GM18505 (cell line): ENCODE measurements at regions not wholly inside any gene's neighbourhood (a gene's known extent, or its start where the extent isn't known, plus 50 kb on each side); places are given as distances from the start of the nearest gene placed in this dataset.
"Not testable (repeated sequence)": the region's sequence is repeated elsewhere in the genome, so short reads cannot be mapped to it uniquely, and the experiment has no call there.

Source experiments
- ATAC-seq: cut with Tn5 transposase; IDR thresholded peaks from one replicate; pipeline ENCODE4 v1.9.1; 2021; ENCODE audit not compliant: unreplicated experiment
- POLR2A ChIP-seq: IDR thresholded peaks from 4 replicates; pipeline ENCODE4 v1.6.1; 2011; ENCODE audit warnings: borderline replicate concordance; ENCODE audit not compliant: insufficient read depth, insufficient read length; ENCODE audit errors: extremely low read depth

- no peak for TF ChIP-seq POLR2A
- no peak for ATAC-seq
These were observed 967.2 kb downstream of the RPA4 start for GRCh38 chrX:97850911-97851310.

DNA sequence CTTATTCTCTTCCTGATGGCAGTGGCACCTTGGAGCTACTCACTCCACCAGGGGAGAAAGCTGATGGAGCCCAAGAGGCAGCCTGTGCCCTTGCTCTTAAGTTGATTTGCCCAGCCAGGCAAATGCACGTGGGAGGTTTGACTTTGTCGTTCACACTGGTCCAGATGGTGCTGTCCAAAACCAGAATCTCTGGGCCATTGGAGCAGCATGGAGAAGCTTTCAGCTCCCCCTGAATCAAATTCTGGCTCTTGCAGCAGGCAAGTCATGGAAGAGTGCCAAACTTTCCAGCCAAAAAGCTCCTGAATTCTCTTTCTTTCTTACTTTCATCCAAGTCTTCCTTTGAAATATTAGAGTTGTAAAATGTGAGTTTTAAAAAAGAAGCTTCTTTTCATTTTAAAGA is 970.4 kb downstream of the RPA4 start:
- ATAC-seq, result no peak
- TF ChIP-seq POLR2A, result no peak

- TF ChIP-seq POLR2A, result no peak
- ATAC-seq, result no peak
These were observed 974.9 kb downstream of the RPA4 start for GRCh38 chrX:97858592-97858991.

DNA sequence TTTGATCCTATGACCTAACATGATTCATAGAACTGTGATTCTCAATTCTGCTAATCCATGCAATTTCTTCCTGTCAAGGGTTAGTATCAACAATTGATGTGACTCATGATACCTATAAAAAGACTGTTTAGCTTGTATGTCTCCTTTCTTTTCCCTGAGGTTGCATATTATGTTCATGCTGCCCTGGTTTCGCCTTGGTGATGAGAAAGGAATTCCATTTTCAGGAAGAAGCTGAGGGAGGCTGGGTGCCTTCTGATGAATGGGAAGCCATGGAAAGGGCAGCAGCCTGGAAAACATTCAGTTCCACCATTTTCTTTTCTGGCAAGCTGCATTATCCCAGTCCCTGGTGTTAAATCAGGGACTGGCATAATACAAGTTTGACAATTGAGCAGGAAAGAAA is 976.5 kb downstream of the RPA4 start:
- no peak for ATAC-seq
- no peak for TF ChIP-seq POLR2A

- no peak for TF ChIP-seq POLR2A
- no peak for ATAC-seq
These were observed 979.6 kb downstream of the RPA4 start for GRCh38 chrX:97863261-97863660.

- TF ChIP-seq POLR2A, result no peak
- ATAC-seq, result no peak
These were observed 983.6 kb downstream of the RPA4 start for GRCh38 chrX:97867266-97867665.

DNA sequence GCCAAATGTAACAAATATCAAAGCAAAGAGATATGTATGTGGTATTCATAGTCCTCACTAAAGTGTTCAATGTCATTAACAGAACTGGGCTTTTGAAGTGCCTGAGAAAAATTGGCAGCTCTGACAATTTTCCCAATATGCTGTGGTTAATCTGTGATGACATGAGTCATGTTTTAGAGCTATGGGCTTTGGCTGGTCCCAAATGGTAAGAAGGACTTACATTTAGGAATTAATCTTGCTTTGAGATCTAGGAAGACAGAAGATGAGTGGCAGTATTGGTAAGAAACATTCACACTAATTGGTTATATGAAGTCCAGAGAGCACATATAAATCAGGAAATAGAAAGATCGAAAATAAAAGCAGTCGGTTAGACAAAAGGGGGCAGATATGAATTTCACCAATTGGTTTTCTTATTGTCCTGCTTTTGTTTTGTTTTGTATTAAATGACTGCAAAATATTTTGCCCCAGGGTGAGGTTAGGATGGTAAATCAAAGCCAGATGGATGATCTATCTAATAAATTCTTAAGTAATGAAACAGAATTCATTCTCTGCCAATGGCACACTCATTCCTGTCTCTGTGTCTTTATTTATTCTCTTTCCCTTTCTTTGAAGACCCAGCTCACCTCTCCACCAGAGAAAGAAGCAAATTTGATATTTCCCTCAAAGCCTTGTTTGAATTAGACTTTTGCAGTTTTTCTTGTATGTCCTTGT is 993.1 kb downstream of the RPA4 start:
- no peak for TF ChIP-seq POLR2A
- ATAC-seq, result no peak

DNA sequence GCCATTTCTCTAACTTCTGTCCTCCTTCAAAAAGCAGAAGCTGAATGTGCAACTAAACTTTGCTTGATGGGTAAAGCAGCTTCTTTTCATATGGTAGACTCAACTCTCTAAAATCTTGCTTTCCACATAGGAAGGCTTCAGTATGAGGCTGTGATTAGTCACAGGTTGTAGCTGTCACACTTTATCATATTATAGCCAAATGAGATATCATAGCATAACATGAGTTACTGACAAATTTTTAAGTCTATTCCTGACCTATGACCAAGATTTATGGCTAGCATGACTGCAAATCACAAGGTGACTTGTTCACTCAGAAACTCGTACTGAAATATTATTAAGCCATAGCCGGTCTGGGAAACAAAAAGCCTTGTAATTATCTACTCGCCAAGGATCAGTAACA is 998.6 kb downstream of the RPA4 start:
- ATAC-seq, result no peak
- TF ChIP-seq POLR2A, result no peak

DNA sequence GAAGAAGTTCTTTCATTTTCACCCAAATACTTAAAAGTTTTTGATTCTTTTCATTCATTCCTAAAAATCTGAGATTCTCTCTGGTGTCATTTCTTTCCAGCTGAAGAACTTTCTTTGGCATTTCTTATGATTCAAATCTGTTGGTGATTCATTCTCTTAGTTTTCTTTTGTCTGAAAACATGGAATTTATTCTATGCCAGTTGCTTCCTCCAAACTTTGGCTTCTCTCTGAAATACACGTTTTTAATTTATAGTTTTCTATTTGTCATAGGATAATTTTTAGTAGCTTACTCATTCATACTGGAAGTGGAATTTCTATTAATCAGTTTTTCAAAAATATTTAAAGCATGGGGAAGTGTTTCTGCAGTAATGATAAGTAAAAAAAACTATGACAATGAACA is 1012.0 kb downstream of the RPA4 start:
- TF ChIP-seq POLR2A, result no peak
- ATAC-seq, result no peak

DNA sequence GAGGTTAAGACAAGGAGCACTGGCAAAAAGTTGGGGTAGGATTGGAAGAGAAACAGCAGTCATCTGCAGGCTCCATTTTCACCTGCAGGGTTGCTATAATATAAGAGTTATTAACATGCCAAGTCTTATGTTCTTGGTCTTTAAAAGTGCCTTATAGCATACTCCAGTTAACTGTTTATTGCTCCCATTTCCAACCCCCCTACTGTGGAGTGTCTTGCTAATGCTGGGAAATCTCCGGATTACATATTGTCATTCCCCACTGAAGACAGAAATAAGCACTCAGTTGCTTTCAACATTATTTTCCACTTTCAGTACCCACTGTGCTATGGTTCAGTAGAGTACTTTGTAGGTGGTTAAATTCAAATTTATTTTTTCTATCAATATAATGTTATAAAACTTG is 1014.3 kb downstream of the RPA4 start:
- ATAC-seq, result no peak
- no peak for TF ChIP-seq POLR2A

GRCh38 chrX:97898798-97899197 is 1015.1 kb downstream of the RPA4 start:
- ATAC-seq, result no peak
- TF ChIP-seq POLR2A, result no peak

GRCh38 chrX:97907791-97908190 is 1024.1 kb downstream of the RPA4 start:
- no peak for ATAC-seq
- no peak for TF ChIP-seq POLR2A

DNA sequence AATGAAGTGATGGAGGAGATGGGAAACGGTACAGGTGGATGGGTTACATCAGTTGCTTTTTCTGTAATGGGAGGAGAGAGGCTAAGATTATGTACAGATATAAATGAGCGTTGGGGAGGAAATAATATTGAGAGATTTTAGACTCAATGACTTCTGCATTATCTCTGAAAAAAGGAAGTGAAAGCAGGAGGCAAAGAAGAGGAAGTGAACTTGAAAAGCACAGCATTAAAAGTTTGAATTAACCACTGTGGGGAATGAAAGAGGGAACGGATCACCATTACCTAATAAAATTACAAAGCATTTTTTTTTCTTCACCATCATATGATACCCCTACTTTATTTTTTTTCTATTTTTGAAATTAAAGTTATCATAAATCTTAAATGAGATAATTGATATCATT is 1025.5 kb downstream of the RPA4 start:
- ATAC-seq, result peak; percentile 98
- TF ChIP-seq POLR2A, result no peak

DNA sequence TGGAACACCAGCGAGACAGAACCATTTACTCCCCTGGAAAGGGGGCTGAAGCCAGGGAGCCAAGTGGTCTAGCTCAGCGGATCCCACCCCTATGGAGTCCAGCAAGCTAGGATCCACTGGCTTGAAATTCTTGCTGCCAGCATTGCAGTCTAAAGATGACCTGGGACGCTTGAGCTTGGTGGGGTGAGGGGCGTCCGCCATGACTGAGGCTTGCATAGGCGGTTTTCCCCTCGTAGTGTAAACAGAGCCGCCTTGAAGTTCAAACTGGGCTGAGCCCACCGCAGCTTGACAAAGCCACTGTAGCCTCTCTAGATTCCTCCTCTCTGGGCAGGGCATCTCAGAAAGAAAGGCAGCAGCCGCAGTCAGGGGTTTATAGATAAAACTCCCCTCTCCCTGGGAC is 1031.7 kb downstream of the RPA4 start:
- not testable (repeated sequence) for ATAC-seq

- not testable (repeated sequence) for ATAC-seq
These were observed 1037.5 kb downstream of the RPA4 start for GRCh38 chrX:97921223-97921622.

DNA sequence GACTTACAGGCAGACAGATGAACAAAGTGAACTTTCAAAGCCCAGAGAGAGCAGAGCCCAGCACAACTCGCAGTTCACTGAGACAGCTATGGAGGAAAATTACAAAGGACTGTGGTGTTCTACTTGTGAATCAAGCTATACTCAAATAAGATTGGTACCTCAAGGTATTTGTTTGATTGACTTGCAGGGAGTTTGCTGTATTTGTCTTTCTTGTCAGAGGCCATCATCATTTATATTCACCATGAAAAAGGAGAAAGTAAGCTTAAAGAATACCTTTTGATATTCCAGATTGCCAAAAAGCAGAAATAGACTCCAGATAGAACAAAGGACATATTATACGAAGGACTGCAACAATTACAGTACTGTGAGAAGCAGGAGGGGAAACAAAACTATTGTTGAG is 1047.9 kb downstream of the RPA4 start:
- no peak for ATAC-seq
- TF ChIP-seq POLR2A, result no peak

GRCh38 chrX:97936296-97936695 is 1052.6 kb downstream of the RPA4 start:
- ATAC-seq, result no peak

More at GRCh38 chrX:97936296-97936695, 1052.6 kb downstream of the RPA4 start:
- no peak for TF ChIP-seq POLR2A
